A673 (cell line): ENCODE measurements at regions not wholly inside any gene's neighbourhood (a gene's known extent, or its start where the extent isn't known, plus 50 kb on each side); places are given as distances from the start of the nearest gene placed in this dataset.

Experiments
- EZH2 ChIP-seq: fragments of 200-600 bp; sonication (generic); IDR thresholded peaks from 2 replicates; pipeline ENCODE4 v1.6.1; 2017; ENCODE audit warnings: borderline replicate concordance, low read depth, mild to moderate bottlenecking, mixed read lengths, antibody characterized with exemption, low read length; ENCODE audit not compliant: poor library complexity, severe bottlenecking
- TF ChIP-seq, protein P1 (sequence below): fragments of 300-800, 200-600 bp; sonication (generic); conservative IDR thresholded peaks from 2 replicates; pipeline ENCODE4 v1.5.1; 2017; ENCODE audit warnings: low read depth, mild to moderate bottlenecking, antibody characterized with exemption, low read length, moderate library complexity, mixed read lengths

DNA sequence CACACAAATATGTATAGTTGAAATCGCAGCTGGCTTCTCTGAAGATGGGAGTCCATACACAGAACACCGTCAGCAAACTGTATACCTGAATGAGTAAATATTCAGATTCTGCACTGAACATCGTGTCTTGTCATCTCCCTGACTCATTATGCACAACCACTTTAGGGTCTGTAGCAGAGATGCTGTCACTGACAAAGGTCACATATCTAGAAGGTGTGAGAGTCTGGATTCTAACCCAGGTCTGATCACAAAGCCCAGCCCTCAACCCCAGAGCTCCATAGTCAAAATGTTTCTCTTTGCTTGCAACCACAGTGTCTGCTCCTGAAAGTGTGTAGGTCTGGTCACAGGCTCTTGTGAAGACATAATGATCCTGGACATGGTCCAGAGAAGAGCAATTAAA lies 78.3 kb upstream of the PAX8 start:
- TF ChIP-seq EZH2 = no peak
- TF ChIP-seq, protein P1, sequence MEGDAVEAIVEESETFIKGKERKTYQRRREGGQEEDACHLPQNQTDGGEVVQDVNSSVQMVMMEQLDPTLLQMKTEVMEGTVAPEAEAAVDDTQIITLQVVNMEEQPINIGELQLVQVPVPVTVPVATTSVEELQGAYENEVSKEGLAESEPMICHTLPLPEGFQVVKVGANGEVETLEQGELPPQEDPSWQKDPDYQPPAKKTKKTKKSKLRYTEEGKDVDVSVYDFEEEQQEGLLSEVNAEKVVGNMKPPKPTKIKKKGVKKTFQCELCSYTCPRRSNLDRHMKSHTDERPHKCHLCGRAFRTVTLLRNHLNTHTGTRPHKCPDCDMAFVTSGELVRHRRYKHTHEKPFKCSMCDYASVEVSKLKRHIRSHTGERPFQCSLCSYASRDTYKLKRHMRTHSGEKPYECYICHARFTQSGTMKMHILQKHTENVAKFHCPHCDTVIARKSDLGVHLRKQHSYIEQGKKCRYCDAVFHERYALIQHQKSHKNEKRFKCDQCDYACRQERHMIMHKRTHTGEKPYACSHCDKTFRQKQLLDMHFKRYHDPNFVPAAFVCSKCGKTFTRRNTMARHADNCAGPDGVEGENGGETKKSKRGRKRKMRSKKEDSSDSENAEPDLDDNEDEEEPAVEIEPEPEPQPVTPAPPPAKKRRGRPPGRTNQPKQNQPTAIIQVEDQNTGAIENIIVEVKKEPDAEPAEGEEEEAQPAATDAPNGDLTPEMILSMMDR = no peak
